T-cell (primary cell): ENCODE measurements at regions not wholly inside any gene's neighbourhood (a gene's known extent, or its start where the extent isn't known, plus 50 kb on each side); places are given as distances from the start of the nearest gene placed in this dataset.
"Not testable (repeated sequence)": the region's sequence is repeated elsewhere in the genome, so short reads cannot be mapped to it uniquely, and the experiment has no call there.

ENCODE experiments used
- ATAC-seq, 4 experiments: fragments of 200-7000 bp in 3 of 4; fragments of 150-1000 bp in 1 of 4; cut with Tn5 transposase; replicated peaks in 1 of 4; 1 replicate in 3 of 4; 2 replicates in 1 of 4; pipeline ENCODE4 v1.10.0; 2021; ENCODE audit warnings: moderate library complexity in 3 of 4, mild to moderate bottlenecking in 2 of 4, moderate number of reproducible peaks in 1 of 4
- CTCF ChIA-PET, 2 donors: fragments of 300-600 bp; sonication (Branson Sonifier 250); formaldehyde crosslinking; loops; one replicate each; lab custom pipeline; 2022; ENCODE audit warnings: antibody characterized with exemption in 2 of 2; lab: Charles Lee
- POLR2A ChIA-PET, 2 donors: fragments of 300-600 bp; sonication (Branson Sonifier 250); formaldehyde crosslinking; loops; one replicate each; lab custom pipeline; 2022; ENCODE audit warnings: antibody characterized with exemption in 2 of 2; lab: Charles Lee
- DNase-seq, 35 experiments: peaks; one replicate each; pipeline versions ENCODE4 v3.0.0 to v3.0.0-alpha.2; 2013 to 2023
- H3K27ac ChIP-seq: one replicate; pipeline ENCODE4 v1.5.1; 2013; ENCODE audit warnings: low read length
- H3K27me3 ChIP-seq, 2 experiments: replicated peaks in 1 of 2; 1 replicate in 1 of 2; 2 replicates in 1 of 2; pipeline versions ENCODE4 v1.6.1 to v1.7.0; 2013; ENCODE audit warnings: low read length in 1 of 2, mixed read lengths in 1 of 2; ENCODE audit not compliant: control insufficient read depth in 2 of 2, insufficient read depth in 2 of 2; ENCODE audit errors: extremely low read depth in 1 of 2
- H3K36me3 ChIP-seq, 2 donors: 1 replicate in 1 of 2; 2 replicates in 1 of 2; pipeline versions ENCODE4 v1.6.1 to v1.7.0; 2013; ENCODE audit warnings: low read length in 1 of 2; ENCODE audit not compliant: control insufficient read depth in 2 of 2, insufficient read depth in 1 of 2; ENCODE audit errors: extremely low read depth in 1 of 2
- H3K4me1 ChIP-seq, 2 experiments: 1 replicate in 1 of 2; 2 replicates in 1 of 2; pipeline versions ENCODE4 v1.6.1 to v1.7.0; 2013; ENCODE audit warnings: low read length in 2 of 2, mixed read lengths in 1 of 2; ENCODE audit not compliant: insufficient read depth in 2 of 2, control insufficient read depth in 1 of 2; ENCODE audit errors: extremely low read depth in 1 of 2
- H3K4me3 ChIP-seq, 2 donors: 1 replicate in 1 of 2; 2 replicates in 1 of 2; pipeline versions ENCODE4 v1.5.1 to v1.7.0; 2013; ENCODE audit warnings: mild to moderate bottlenecking in 2 of 2, low read length in 1 of 2, moderate library complexity in 1 of 2; ENCODE audit not compliant: control insufficient read depth in 1 of 2; ENCODE audit errors: extremely low read depth in 1 of 2
- H3K9me3 ChIP-seq: 2 replicates; pipeline ENCODE4 v1.7.0; 2013
- H3K27ac Mint-ChIP-seq, 2 donors: one replicate each; pipeline ENCODE4 v1.8.0; 2020 to 2021; ENCODE audit warnings: mild to moderate bottlenecking in 2 of 2, mixed read lengths in 2 of 2
- H3K27me3 Mint-ChIP-seq, 2 donors: one replicate each; pipeline ENCODE4 v1.8.0; 2021 to 2022; ENCODE audit warnings: mixed read lengths in 2 of 2
- H3K36me3 Mint-ChIP-seq: one replicate; pipeline ENCODE4 v1.8.0; 2021; ENCODE audit warnings: mixed read lengths
- H3K4me1 Mint-ChIP-seq, 3 donors: one replicate each; pipeline ENCODE4 v1.8.0; 2020 to 2022; ENCODE audit warnings: mixed read lengths in 3 of 3, mild to moderate bottlenecking in 1 of 3
- H3K4me3 Mint-ChIP-seq, 3 donors: one replicate each; pipeline ENCODE4 v1.8.0; 2020 to 2022; ENCODE audit warnings: mild to moderate bottlenecking in 3 of 3, mixed read lengths in 3 of 3, moderate library complexity in 3 of 3
- H3K9me3 Mint-ChIP-seq, 3 donors: one replicate each; pipeline ENCODE4 v1.8.0; 2020 to 2022; ENCODE audit warnings: mixed read lengths in 3 of 3
- WGBS: methylation state at CpG from one replicate; pipeline ENCODE4 v1.1.5; 2013; ENCODE audit warnings: missing lambda C conversion rate; ENCODE audit not compliant: insufficient coverage; 5-methylcytosine and 5-hydroxymethylcytosine counted together

- H3K4me3 Mint-ChIP-seq, POLR2A ChIA-PET, H3K36me3 ChIP-seq, H3K36me3 Mint-ChIP-seq, H3K4me1 ChIP-seq, H3K9me3 ChIP-seq, H3K4me1 Mint-ChIP-seq, DNase-seq, H3K9me3 Mint-ChIP-seq, H3K27ac ChIP-seq, H3K27ac Mint-ChIP-seq, ATAC-seq, H3K4me3 ChIP-seq: not testable (repeated sequence)
- peaks cover 26 to 34% of the 10 kb centered on the region in 2 donors for H3K27me3 Mint-ChIP-seq
- H3K27me3 ChIP-seq = peaks cover 0 to 24% of the 10 kb centered on the region in 2 experiments
- CTCF ChIA-PET = interaction anchor here in 1 of 2 donors (0.5 kb wide), 1 partner anchor 213 kb away, joined by 4 read pairs; no protein-coding TSS in a partner anchor
- WGBS = 60% methylated on average over 1 of the region's 3 CpGs
Measured at GRCh38 chr14:103245624-103246031, 88.4 kb upstream of the EIF5 start.

GRCh38 chr14:103246070-103246469 is 88.0 kb upstream of the EIF5 start:
- no peak overlapping the region for H3K4me3 ChIP-seq
- H3K27me3 Mint-ChIP-seq = peaks cover 26 to 35% of the 10 kb centered on the region in 2 donors
- no peaks in the 10 kb centered on the region for H3K9me3 ChIP-seq
- ChIA-PET POLR2A (no interaction called here), CTCF (interaction anchor here in 1 of 2 donors (0.5 kb wide), 1 partner anchor 213 kb away, joined by 4 read pairs; no protein-coding TSS in a partner anchor)
- no peak overlapping the region for H3K27ac ChIP-seq
- no peaks in the 10 kb centered on the region for H3K4me1 ChIP-seq
- no CpG with 5 or more reads among the region's 2 CpGs for WGBS
- H3K4me1 Mint-ChIP-seq = no peaks in the 10 kb centered on the region
- no peak overlapping the region for H3K4me3 Mint-ChIP-seq
- DNase-seq (no peak), ATAC-seq (no peak)
- no peak overlapping the region for H3K27ac Mint-ChIP-seq
- H3K36me3 Mint-ChIP-seq = no peaks in the 10 kb centered on the region
- peaks cover 0 to 3% (median 0%) of the 10 kb centered on the region in 3 donors for H3K9me3 Mint-ChIP-seq
- peaks cover 0 to 25% of the 10 kb centered on the region in 2 experiments for H3K27me3 ChIP-seq
- H3K36me3 ChIP-seq = no peaks in the 10 kb centered on the region

GRCh38 chr14:103247169-103247606 is 86.8 kb upstream of the EIF5 start:
- Mint-ChIP-seq H3K36me3 (no peaks in the 10 kb centered on the region), H3K27ac (no peak overlapping the region), H3K4me1 (no peaks in the 10 kb centered on the region), H3K9me3 (peaks cover 0 to 4% (median 0%) of the 10 kb centered on the region in 3 donors), H3K4me3 (no peak overlapping the region), H3K27me3 (peaks cover 27 to 41% of the 10 kb centered on the region in 2 donors)
- no peak overlapping the region for H3K4me3 ChIP-seq
- H3K4me1 ChIP-seq = no peaks in the 10 kb centered on the region
- CTCF ChIA-PET = interaction anchor here in 1 of 2 donors (0.7 kb wide), 1 partner anchor 786 kb away, joined by 5 read pairs; no protein-coding TSS in a partner anchor
- H3K36me3 ChIP-seq = no peaks in the 10 kb centered on the region
- ATAC-seq (no peak), DNase-seq (no peak)
- no peak overlapping the region for H3K27ac ChIP-seq
- WGBS = 60% methylated on average over 1 of the region's 7 CpGs
- POLR2A ChIA-PET = no interaction called here
- H3K27me3 ChIP-seq = peaks cover 0 to 28% of the 10 kb centered on the region in 2 experiments
- no peaks in the 10 kb centered on the region for H3K9me3 ChIP-seq

GRCh38 chr14:103250181-103250580 is 83.9 kb upstream of the EIF5 start:
- DNase-seq = no peak
- CTCF ChIA-PET = no interaction called here
- WGBS = 75% methylated on average over 2 of the region's 6 CpGs

GRCh38 chr14:103250874-103251273 is 83.2 kb upstream of the EIF5 start:
- peaks cover 0 to 17% of the 10 kb centered on the region in 2 experiments for H3K27me3 ChIP-seq
- ChIA-PET POLR2A (no interaction called here), CTCF (no interaction called here)
- H3K4me3 ChIP-seq = no peak overlapping the region
- H3K27ac Mint-ChIP-seq = no peak overlapping the region
- WGBS = no CpG with 5 or more reads among the region's 3 CpGs
- no peaks in the 10 kb centered on the region for H3K36me3 Mint-ChIP-seq
- H3K4me3 Mint-ChIP-seq = no peak overlapping the region
- H3K4me1 ChIP-seq = no peaks in the 10 kb centered on the region
- H3K27ac ChIP-seq = no peak overlapping the region
- DNase-seq (no peak), ATAC-seq (no peak)
- peaks cover 0 to 5% (median 0%) of the 10 kb centered on the region in 3 donors for H3K9me3 Mint-ChIP-seq
- H3K36me3 ChIP-seq = no peaks in the 10 kb centered on the region
- H3K4me1 Mint-ChIP-seq = no peaks in the 10 kb centered on the region
- no peaks in the 10 kb centered on the region for H3K9me3 ChIP-seq
- H3K27me3 Mint-ChIP-seq = peaks cover 19 to 39% of the 10 kb centered on the region in 2 donors

More at GRCh38 chr14:103250181-103250580, 83.9 kb upstream of the EIF5 start:
- Mint-ChIP-seq H3K4me1 (no peaks in the 10 kb centered on the region), H3K4me3 (no peak overlapping the region), H3K27ac (no peak overlapping the region), H3K27me3 (peaks cover 18 to 37% of the 10 kb centered on the region in 2 donors), H3K9me3 (peaks cover 0 to 5% (median 0%) of the 10 kb centered on the region in 3 donors), H3K36me3 (no peaks in the 10 kb centered on the region)
- peaks cover 0 to 19% of the 10 kb centered on the region in 2 experiments for H3K27me3 ChIP-seq
- H3K9me3 ChIP-seq = no peaks in the 10 kb centered on the region
- POLR2A ChIA-PET = no interaction called here
- ATAC-seq = no peak
- no peaks in the 10 kb centered on the region for H3K4me1 ChIP-seq
- no peaks in the 10 kb centered on the region for H3K36me3 ChIP-seq
- H3K4me3 ChIP-seq = no peak overlapping the region
- no peak overlapping the region for H3K27ac ChIP-seq

GRCh38 chr14:103255555-103255954 is 78.5 kb upstream of the EIF5 start:
- Mint-ChIP-seq H3K4me3 (no peak overlapping the region), H3K27ac (no peak overlapping the region), H3K4me1 (peaks cover 3 to 5% (median 3%) of the 10 kb centered on the region in 3 donors), H3K9me3 (peaks cover 0 to 5% (median 0%) of the 10 kb centered on the region in 3 donors), H3K27me3 (peaks cover 12 to 28% of the 10 kb centered on the region in 2 donors), H3K36me3 (no peaks in the 10 kb centered on the region)
- no peak overlapping the region for H3K4me3 ChIP-seq
- WGBS = 66% methylated on average over 4 of the region's 4 CpGs
- ChIA-PET CTCF (no interaction called here), POLR2A (no interaction called here)
- DNase-seq (no peak), ATAC-seq (no peak)
- H3K27ac ChIP-seq = no peak overlapping the region
- no peaks in the 10 kb centered on the region for H3K36me3 ChIP-seq
- H3K4me1 ChIP-seq = peaks cover 0 to 2% of the 10 kb centered on the region in 2 experiments
- peaks cover 0 to 14% of the 10 kb centered on the region in 2 experiments for H3K27me3 ChIP-seq
- H3K9me3 ChIP-seq = no peaks in the 10 kb centered on the region
